Peyer's patch (tissue), 4 donors: ENCODE measurements at regions not wholly inside any gene's neighbourhood (a gene's known extent, or its start where the extent isn't known, plus 50 kb on each side); places are given as distances from the start of the nearest gene placed in this dataset.

Experiments
- POLR2A ChIP-seq, 2 donors: fragments of 450-650 bp; IDR thresholded peaks; one replicate each; pipeline ENCODE4 v1.5.1; 2017; ENCODE audit warnings: antibody characterized with exemption in 2 of 2, mild to moderate bottlenecking in 2 of 2, moderate library complexity in 2 of 2
- TF ChIP-seq, protein P1 (sequence below), 6 experiments: fragments of 450-650 bp in 4 of 6; fragments of 200-600 bp in 2 of 6; sonication (generic) in 1 of 6; IDR thresholded peaks; one replicate each; pipeline ENCODE4 v1.5.1; 2017 to 2019; ENCODE audit warnings: antibody characterized with exemption in 6 of 6, mild to moderate bottlenecking in 3 of 6, moderate library complexity in 1 of 6

DNA sequence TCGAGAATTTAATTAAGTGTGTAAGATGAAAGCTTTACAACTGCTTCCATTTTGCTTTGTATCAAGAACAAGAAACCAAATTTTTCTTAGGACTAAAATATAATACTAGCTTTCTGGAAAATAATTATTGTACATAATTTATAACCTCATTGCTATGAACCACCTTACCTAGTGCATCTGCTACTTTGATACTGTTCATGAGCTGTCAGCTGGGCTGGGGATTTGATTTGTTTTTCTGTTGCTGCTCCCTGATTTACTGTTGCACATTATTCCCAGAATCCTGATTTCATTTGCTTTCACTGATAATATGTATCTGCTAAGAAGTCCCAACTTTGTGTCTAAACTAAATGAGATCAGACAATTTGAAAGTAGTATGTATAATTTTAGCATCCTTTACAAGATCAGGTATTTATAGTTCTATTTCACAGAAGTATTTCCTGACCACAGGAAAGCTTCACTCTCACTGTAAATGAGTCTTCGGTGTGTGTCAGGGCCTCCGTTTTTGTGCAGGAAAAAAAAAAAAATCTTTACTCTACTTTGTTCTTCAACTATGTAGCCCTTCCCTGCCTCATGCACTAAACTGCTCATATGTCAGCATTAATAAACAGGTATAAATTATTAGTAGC is 105.6 kb upstream of the CCDC150 start:
- TF ChIP-seq, protein P1, sequence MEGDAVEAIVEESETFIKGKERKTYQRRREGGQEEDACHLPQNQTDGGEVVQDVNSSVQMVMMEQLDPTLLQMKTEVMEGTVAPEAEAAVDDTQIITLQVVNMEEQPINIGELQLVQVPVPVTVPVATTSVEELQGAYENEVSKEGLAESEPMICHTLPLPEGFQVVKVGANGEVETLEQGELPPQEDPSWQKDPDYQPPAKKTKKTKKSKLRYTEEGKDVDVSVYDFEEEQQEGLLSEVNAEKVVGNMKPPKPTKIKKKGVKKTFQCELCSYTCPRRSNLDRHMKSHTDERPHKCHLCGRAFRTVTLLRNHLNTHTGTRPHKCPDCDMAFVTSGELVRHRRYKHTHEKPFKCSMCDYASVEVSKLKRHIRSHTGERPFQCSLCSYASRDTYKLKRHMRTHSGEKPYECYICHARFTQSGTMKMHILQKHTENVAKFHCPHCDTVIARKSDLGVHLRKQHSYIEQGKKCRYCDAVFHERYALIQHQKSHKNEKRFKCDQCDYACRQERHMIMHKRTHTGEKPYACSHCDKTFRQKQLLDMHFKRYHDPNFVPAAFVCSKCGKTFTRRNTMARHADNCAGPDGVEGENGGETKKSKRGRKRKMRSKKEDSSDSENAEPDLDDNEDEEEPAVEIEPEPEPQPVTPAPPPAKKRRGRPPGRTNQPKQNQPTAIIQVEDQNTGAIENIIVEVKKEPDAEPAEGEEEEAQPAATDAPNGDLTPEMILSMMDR (IDR thresholded peaks at IDR 0.05): no peak
- TF ChIP-seq POLR2A (IDR thresholded peaks at IDR 0.05): no peak
